HG03439 (cell line): ENCODE measurements at regions not wholly inside any gene's neighbourhood (a gene's known extent, or its start where the extent isn't known, plus 50 kb on each side); places are given as distances from the start of the nearest gene placed in this dataset.

Experiments used
- ATAC-seq: cut with Tn5 transposase; IDR thresholded peaks from one replicate; pipeline ENCODE4 v1.9.1; 2021; ENCODE audit warnings: mild to moderate bottlenecking, moderate library complexity; ENCODE audit not compliant: unreplicated experiment

- ATAC-seq, result no peak
Measured at GRCh38 chr7:38002689-38003088, 82.2 kb downstream of the EPDR1 start.

- ATAC-seq, result no peak
Measured at GRCh38 chr7:38006559-38006958, 86.1 kb downstream of the EPDR1 start.

GRCh38 chr7:38007096-38007495, 86.7 kb downstream of the EPDR1 start:
- no peak for ATAC-seq

- no peak for ATAC-seq
Measured at GRCh38 chr7:38013246-38013645, 92.8 kb downstream of the EPDR1 start.

GRCh38 chr7:38016567-38016966, 96.1 kb downstream of the EPDR1 start:
- ATAC-seq, result no peak

GRCh38 chr7:38017320-38017719, 96.9 kb downstream of the EPDR1 start:
- ATAC-seq, result no peak

GRCh38 chr7:38020121-38020785, 99.8 kb downstream of the EPDR1 start:
- no peak for ATAC-seq

- no peak for ATAC-seq
Measured at GRCh38 chr7:38021892-38022291, 101.5 kb downstream of the EPDR1 start.

GRCh38 chr7:38025815-38026214, 105.4 kb downstream of the EPDR1 start:
- no peak for ATAC-seq

GRCh38 chr7:38027884-38028455, 107.5 kb downstream of the EPDR1 start:
- ATAC-seq, result no peak

- no peak for ATAC-seq
Measured at GRCh38 chr7:38034062-38034908, 113.8 kb downstream of the EPDR1 start.

GRCh38 chr7:38040831-38041230, 120.4 kb downstream of the EPDR1 start:
- ATAC-seq, result no peak

- ATAC-seq, result no peak
Measured at GRCh38 chr7:38049679-38050078, 128.4 kb upstream of the STARD3NL start.

- ATAC-seq, result no peak
Measured at GRCh38 chr7:38051311-38051710, 126.7 kb upstream of the STARD3NL start.

- no peak for ATAC-seq
Measured at GRCh38 chr7:38051786-38052185, 126.3 kb upstream of the STARD3NL start.

GRCh38 chr7:38052786-38053185, 125.3 kb upstream of the STARD3NL start:
- ATAC-seq, result no peak

- ATAC-seq, result no peak
Measured at GRCh38 chr7:38054199-38054598, 123.8 kb upstream of the STARD3NL start.

GRCh38 chr7:38057829-38058228, 120.2 kb upstream of the STARD3NL start:
- no peak for ATAC-seq

- no peak for ATAC-seq
Measured at GRCh38 chr7:38060116-38060515, 117.9 kb upstream of the STARD3NL start.

GRCh38 chr7:38060637-38061036, 117.4 kb upstream of the STARD3NL start:
- ATAC-seq, result no peak

GRCh38 chr7:38066391-38066790, 111.7 kb upstream of the STARD3NL start:
- no peak for ATAC-seq

GRCh38 chr7:38068461-38068860, 109.6 kb upstream of the STARD3NL start:
- no peak for ATAC-seq
